SK-N-SH treated with all-trans-retinoic acid at 6 μM for 48 hours (cell line): ENCODE measurements at regions not wholly inside any gene's neighbourhood (a gene's known extent, or its start where the extent isn't known, plus 50 kb on each side); places are given as distances from the start of the nearest gene placed in this dataset.

Source experiments
- ARNTL ChIP-seq: fragments of 450-650 bp; formaldehyde crosslinking; IDR thresholded peaks from 2 replicates; pipeline ENCODE4 v1.5.0; 2020; ENCODE audit warnings: low read depth, mild to moderate bottlenecking, moderate library complexity, borderline replicate concordance
- CSDC2 ChIP-seq: fragments of 250-450 bp; sonication (Bioruptor Pico); IDR thresholded peaks from 2 replicates; pipeline ENCODE4 v1.5.0; 2020; ENCODE audit warnings: mild to moderate bottlenecking, moderate library complexity
- GLIS3 ChIP-seq: fragments of 250-450 bp; sonication (Bioruptor Pico); IDR thresholded peaks from 2 replicates; pipeline ENCODE4 v1.5.0; 2020; ENCODE audit warnings: mild to moderate bottlenecking, moderate library complexity
- PATZ1 ChIP-seq: fragments of 250-450 bp; sonication (Bioruptor Pico); IDR thresholded peaks from 2 replicates; pipeline ENCODE4 v1.8.0; 2020; ENCODE audit warnings: mild to moderate bottlenecking, moderate library complexity, borderline replicate concordance
- RARB ChIP-seq: fragments of 250-450 bp; sonication (Bioruptor Pico); IDR thresholded peaks from 2 replicates; pipeline ENCODE4 v1.8.0; 2021; ENCODE audit warnings: mild to moderate bottlenecking, moderate library complexity
- SNAI2 ChIP-seq: fragments of 250-450 bp; sonication (Bioruptor Pico); IDR thresholded peaks from 2 replicates; pipeline ENCODE4 v1.5.0; 2020; ENCODE audit warnings: mild to moderate bottlenecking, moderate library complexity
- TOX ChIP-seq: fragments of 250-450 bp; sonication (Bioruptor Pico); IDR thresholded peaks from 2 replicates; pipeline ENCODE4 v1.8.0; 2021; ENCODE audit warnings: mild to moderate bottlenecking, moderate library complexity, borderline replicate concordance
- ZFP3 ChIP-seq: fragments of 250-450 bp; sonication (Bioruptor Pico); IDR thresholded peaks from 2 replicates; pipeline ENCODE4 v1.5.0; 2020; ENCODE audit warnings: mild to moderate bottlenecking, moderate library complexity
- ZNF565 ChIP-seq: fragments of 450-650 bp; formaldehyde crosslinking; conservative IDR thresholded peaks from 2 replicates; pipeline ENCODE4 v1.5.0; 2020; ENCODE audit warnings: low read depth, mild to moderate bottlenecking, moderate library complexity
- TF ChIP-seq, protein P1 (sequence below): fragments of 250-450 bp; sonication (Bioruptor Pico); IDR thresholded peaks from 2 replicates; pipeline ENCODE4 v1.5.1; 2020; ENCODE audit warnings: low read depth, mild to moderate bottlenecking, moderate library complexity

DNA sequence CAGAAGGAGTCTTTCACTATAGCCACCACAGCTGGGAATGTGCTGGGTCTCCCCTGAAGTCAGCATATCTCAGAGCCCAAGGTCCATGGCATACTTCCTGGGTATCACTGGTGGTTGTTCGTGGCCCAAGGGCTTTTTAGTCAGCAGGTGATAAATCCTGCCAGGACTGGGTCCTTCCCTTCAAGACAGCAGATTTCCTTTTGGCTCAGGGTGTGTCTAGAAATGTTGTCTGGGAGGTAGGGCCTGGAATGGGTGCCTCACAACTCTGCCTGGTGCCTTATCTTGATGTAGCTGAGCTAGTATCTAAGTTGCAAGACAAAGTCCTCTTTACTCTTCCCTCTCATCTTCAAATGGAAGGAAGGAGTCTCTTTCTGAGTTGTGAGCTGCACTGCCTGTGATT is 102.4 kb upstream of the TMLHE start:
- TF ChIP-seq TOX (no peak), ARNTL (no peak), GLIS3 (CRISPR knock-in tag) (no peak), CSDC2 (no peak), SNAI2 (CRISPR knock-in tag) (no peak), PATZ1 (CRISPR knock-in tag) (no peak), RARB (no peak), ZFP3 (no peak), ZNF565 (CRISPR knock-in tag) (no peak)
- TF ChIP-seq, protein P1, sequence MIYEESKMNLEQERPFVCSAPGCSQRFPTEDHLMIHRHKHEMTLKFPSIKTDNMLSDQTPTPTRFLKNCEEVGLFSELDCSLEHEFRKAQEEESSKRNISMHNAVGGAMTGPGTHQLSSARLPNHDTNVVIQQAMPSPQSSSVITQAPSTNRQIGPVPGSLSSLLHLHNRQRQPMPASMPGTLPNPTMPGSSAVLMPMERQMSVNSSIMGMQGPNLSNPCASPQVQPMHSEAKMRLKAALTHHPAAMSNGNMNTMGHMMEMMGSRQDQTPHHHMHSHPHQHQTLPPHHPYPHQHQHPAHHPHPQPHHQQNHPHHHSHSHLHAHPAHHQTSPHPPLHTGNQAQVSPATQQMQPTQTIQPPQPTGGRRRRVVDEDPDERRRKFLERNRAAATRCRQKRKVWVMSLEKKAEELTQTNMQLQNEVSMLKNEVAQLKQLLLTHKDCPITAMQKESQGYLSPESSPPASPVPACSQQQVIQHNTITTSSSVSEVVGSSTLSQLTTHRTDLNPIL (CRISPR knock-in tag): no peak
